Cerebellar cortex (tissue), 1 donor: ENCODE measurements at regions not wholly inside any gene's neighbourhood (a gene's known extent, or its start where the extent isn't known, plus 50 kb on each side); places are given as distances from the start of the nearest gene placed in this dataset.

Experiments used
- DNase-seq: peaks from one replicate; pipeline ENCODE4 v3.0.0-alpha.2; 2015; ENCODE audit warnings: low spot score

GRCh38 chr5:39801306-39801705 is 376.5 kb upstream of the DAB2 start:
- DNase-seq, result no peak

DNA sequence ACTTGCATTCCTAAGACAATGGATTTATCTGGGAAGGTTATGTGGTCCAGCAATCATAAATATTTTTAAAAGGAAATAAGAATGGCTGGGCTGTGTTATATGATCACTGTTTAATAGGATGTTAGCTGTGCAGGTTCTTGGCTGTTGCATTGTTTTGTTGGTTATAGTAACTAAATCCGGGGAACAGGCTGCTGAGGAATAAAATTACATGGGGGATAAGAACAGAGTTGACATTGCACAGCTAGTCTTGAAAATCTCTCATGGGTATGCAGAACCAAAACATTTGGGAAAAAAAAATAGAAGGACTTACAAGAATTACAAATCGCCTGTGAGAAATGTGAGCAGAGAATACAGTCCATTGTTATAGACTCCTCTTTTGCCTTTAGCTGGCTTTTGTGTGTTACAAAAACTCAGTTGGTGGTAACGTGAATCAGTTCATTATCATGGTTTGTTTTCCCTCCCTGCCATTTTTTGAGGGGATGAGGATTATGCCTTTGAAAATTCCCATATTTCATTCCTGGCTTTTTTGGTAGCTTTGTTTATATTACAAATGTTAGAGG is 375.3 kb upstream of the DAB2 start:
- DNase-seq, result no peak

GRCh38 chr5:39799242-39799641 is 374.5 kb upstream of the DAB2 start:
- no peak for DNase-seq

- DNase-seq, result no peak
These were observed 369.9 kb upstream of the DAB2 start for GRCh38 chr5:39794513-39795210.

GRCh38 chr5:39785410-39785809 is 360.6 kb upstream of the DAB2 start:
- DNase-seq, result no peak

DNA sequence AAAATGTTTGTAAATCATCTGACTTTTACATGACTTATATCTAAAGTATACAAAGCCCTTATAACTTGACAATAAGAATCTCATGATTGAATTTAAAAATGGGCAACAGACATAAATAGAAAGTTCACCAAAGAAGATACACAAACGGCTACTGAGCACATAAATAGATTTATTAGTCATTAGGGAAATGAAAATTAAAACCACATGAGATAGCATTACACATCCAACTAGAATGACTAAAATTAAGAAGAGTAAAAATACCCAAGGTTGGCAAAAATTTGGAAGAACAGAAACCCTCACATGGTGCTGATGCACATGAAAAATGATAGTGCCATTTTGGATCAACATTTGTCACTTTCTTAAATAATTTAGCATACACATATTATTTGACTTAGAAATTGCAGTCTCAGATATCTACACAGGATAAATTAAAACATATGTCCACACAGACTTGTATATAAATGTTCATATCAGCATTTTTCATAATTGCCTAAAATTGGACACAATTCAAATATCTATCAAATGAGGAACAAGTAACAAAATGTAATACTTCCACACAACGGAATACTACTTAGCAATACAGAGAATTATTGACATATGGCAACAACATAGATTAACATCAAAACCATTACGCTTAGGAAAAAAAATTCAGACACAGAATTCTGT is 359.1 kb upstream of the DAB2 start:
- no peak for DNase-seq

- no peak for DNase-seq
These were observed 355.6 kb upstream of the DAB2 start for GRCh38 chr5:39780347-39780746.

DNA sequence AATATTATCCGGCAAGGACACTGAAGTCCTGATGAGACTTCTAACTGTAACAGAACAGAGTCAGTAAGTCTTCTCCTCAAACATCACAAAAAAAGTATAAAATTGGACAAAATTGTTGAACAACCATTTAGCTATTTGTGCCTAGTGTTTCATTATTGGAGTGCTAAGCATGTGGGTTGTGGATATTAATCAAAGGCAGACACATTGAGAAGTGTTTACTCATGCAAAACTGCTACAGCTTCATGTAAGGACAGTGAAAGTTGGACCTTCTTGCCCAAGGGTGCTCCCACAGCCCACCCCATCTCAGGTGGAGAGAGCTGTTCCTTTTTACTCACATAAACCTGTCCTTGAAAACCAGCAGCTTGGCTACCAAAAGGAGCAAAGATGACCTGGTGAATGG is 355.1 kb upstream of the DAB2 start:
- no peak for DNase-seq

DNA sequence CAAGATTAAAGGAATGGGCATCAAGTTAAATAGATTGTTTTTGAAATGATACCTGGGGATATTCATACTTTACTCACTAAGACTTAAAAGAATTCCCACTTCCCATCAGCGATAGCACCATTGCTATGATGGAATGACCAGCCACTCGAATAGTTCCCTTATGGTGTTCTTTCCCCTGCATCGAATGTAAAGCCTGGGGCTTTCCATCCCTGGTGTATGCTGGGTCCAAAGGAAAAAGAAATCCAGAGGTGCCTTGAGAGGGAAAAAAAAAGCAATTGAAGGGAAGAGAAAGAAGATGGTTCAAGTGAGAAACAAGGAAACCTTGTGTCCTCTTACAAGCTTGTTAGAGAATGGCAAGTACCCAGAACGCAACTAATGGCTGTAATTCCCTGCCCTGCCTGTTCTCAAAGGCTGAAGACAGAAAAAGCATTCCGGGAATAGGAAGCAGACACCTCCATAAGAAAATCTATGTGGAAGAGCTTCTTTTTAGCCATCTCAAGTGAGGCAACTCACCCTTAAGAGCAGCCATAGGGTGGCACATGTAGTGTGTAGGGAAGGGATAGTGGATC is 351.1 kb upstream of the DAB2 start:
- DNase-seq, result no peak

- DNase-seq, result no peak
These were observed 350.5 kb upstream of the DAB2 start for GRCh38 chr5:39775086-39775796.

GRCh38 chr5:39774605-39775004 is 349.8 kb upstream of the DAB2 start:
- no peak for DNase-seq

DNA sequence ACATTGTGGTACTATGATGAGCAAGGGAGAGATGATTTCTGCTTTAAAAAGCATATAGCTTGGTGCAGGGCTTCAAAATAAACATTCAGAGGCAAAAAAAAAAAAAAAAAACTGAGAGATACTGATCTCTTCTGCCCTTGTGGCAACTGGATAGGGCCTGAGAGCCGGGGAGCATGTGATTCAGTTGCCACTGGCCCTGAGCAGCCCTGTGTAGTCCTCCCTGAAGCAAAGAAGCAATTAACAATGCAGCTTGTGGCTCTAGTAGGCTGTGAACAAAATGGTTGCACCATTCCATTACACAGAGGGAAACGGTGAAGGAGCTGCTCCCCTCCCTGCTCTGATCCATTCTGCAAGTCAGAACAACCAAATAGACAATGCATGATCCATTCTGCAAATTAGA is 347.5 kb upstream of the DAB2 start:
- DNase-seq, result no peak

DNA sequence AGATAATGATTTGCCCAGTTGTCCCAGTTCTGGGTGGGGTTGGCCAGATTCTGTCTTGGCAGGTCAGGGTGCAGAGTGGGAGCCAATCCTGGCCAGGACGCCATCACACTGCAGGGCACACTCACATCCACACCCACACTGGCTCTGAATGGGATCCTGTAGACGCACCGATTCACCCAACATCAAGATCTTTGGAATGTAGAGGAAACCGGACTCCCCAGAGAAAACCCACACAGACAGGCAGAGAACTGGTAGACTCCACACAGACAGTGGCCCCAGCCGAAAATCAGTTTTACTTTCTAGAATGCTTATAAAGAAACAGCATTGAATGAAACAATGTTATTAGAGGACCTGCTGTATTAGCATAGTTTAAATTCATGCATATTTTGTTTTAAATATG is 343.1 kb upstream of the DAB2 start:
- DNase-seq, result no peak

GRCh38 chr5:39765366-39765765 is 340.6 kb upstream of the DAB2 start:
- no peak for DNase-seq

DNA sequence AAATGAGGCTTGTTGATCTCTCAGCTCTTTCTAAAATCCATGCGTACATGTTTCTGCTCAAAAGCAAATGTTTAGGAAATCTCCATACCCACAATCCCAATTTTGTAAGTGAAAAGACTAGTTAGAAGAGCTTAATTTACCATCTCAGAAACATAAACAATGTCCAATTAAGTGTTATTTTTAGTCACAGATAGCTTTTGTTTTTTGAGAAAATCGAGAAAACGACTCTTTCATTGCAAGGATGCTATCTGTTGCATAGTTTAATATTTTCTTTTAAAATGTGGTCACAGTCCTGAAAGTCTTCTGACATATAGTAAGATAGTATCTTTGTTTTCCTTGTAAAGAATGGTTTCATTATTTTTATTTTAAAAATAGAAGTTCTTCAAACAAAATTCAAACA is 338.0 kb upstream of the DAB2 start:
- no peak for DNase-seq

- no peak for DNase-seq
These were observed 336.6 kb upstream of the DAB2 start for GRCh38 chr5:39761199-39761950.

- DNase-seq, result no peak
These were observed 335.8 kb upstream of the DAB2 start for GRCh38 chr5:39760385-39761198.

DNA sequence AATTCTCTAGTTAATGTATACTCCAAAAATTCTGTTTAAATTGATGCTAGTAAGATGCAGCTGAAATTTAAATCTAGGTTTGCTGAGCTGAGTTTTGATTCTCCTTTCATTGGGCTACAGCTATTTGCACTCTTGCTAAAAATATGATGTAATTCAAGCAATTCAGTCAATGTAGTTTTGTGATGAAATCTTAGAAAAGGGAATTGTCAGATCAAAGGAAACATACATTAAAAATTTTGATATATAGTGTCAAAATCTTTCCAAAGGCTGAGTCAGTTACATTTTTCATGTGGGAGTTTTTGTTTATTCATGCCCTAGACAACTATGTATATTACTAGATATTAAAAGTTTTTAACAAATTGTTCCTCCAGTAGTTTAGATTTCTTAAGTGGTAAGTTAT is 334.9 kb upstream of the DAB2 start:
- DNase-seq, result no peak

- no peak for DNase-seq
These were observed 333.6 kb upstream of the DAB2 start for GRCh38 chr5:39758426-39758825.

GRCh38 chr5:39757131-39757530 is 332.4 kb upstream of the DAB2 start:
- DNase-seq, result no peak

DNA sequence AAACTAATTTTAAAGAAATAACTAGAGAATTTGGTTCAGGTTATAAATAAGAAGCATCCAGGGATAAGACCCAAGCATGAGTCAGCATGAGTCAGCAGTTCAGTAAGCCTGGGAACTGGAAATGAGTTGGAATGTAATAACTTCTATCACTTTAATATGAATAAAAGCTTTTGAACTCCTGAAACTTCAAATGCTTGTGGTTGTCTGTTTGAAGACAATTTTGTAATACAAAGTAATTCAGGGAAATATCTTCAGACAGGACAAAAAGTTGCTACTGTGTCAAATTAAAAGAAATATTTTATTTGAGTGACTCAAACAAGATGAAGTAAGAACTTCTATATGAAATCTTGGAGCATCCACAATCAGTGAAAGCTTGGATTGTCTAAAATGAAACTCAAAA is 331.2 kb upstream of the DAB2 start:
- no peak for DNase-seq
